GM13976 (cell line): ENCODE measurements at regions not wholly inside any gene's neighbourhood (a gene's known extent, or its start where the extent isn't known, plus 50 kb on each side); places are given as distances from the start of the nearest gene placed in this dataset.

ENCODE experiments used
- DNase-seq: peaks from one replicate; pipeline ENCODE4 v3.0.0; 2012; ENCODE audit warnings: low spot score
- CTCF ChIP-seq: IDR thresholded peaks from 2 replicates; pipeline ENCODE4 v1.5.1; 2012; ENCODE audit warnings: borderline replicate concordance, mild to moderate bottlenecking; ENCODE audit not compliant: insufficient read depth; ENCODE audit errors: extremely low read depth, missing control alignments, control extremely low read depth
- in situ Hi-C: fragments of 300-500 bp; cut with MboI; formaldehyde crosslinking; loops from one replicate; pipeline ENCODE4 v1.12.0; 2022; ENCODE audit warnings: low sequenced_read_pairs, mixed read lengths, inconsistent platforms; ENCODE audit not compliant: unreplicated experiment

- in situ Hi-C loops: loop anchor here (25.0 kb wide), 1 partner anchor 585 kb away; no protein-coding TSS in a partner anchor
Observed at GRCh38 chr7:136697271-136697670, 171.2 kb upstream of the CHRM2 start.

GRCh38 chr7:136693166-136694119 is 175.0 kb upstream of the CHRM2 start:
- no peak for TF ChIP-seq CTCF
- in situ Hi-C loops: loop anchor here (25.0 kb wide), 1 partner anchor 581 kb away; no protein-coding TSS in a partner anchor
- no peak for DNase-seq

More at GRCh38 chr7:136697271-136697670, 171.2 kb upstream of the CHRM2 start:
- DNase-seq: no peak
- TF ChIP-seq CTCF: no peak

- TF ChIP-seq CTCF: no peak
- in situ Hi-C loops: loop anchor here (25.0 kb wide), 1 partner anchor 580 kb away; no protein-coding TSS in a partner anchor
- DNase-seq: no peak
Observed at GRCh38 chr7:136692221-136692620, 176.2 kb upstream of the CHRM2 start.

GRCh38 chr7:136688601-136689000 is 179.9 kb upstream of the CHRM2 start:
- no peak for DNase-seq
- TF ChIP-seq CTCF: no peak
- in situ Hi-C loops: loop anchor here (25.0 kb wide), 1 partner anchor 576 kb away; no protein-coding TSS in a partner anchor

- peak; percentile 17 for DNase-seq
- TF ChIP-seq CTCF: peak; percentile 37
- in situ Hi-C loops: loop anchor here (25.0 kb wide), 1 partner anchor 576 kb away; no protein-coding TSS in a partner anchor
Observed at GRCh38 chr7:136687693-136688322, 180.6 kb upstream of the CHRM2 start.

GRCh38 chr7:136685501-136686173 is 182.8 kb upstream of the CHRM2 start:
- no peak for TF ChIP-seq CTCF
- in situ Hi-C loops: loop anchor here (25.0 kb wide), 1 partner anchor 573 kb away; no protein-coding TSS in a partner anchor
- no peak for DNase-seq
